MCF 10A (cell line): ENCODE measurements at regions not wholly inside any gene's neighbourhood (a gene's known extent, or its start where the extent isn't known, plus 50 kb on each side); places are given as distances from the start of the nearest gene placed in this dataset.

ENCODE experiments used
- BruUV-seq: library from RNA; stranded (reverse); fragments of 400-500 nt; replicated peaks from 2 replicates; lab custom pipeline; 2021; lab: Mats Ljungman, UMichigan
- CTCF ChIA-PET: fragments of 300-600 bp; sonication (Branson Sonifier 250); formaldehyde crosslinking; extraction: SDS; loops from one replicate; lab custom pipeline; 2021; ENCODE audit warnings: antibody characterized with exemption, inconsistent platforms; lab: Yijun Ruan, JAX
- POLR2A ChIA-PET: fragments of 300-600, 350-650 bp; sonication (Branson Sonifier 250); formaldehyde crosslinking; extraction: SDS; loops from one replicate; lab custom pipeline; 2020; ENCODE audit warnings: antibody characterized with exemption, inconsistent platforms; lab: Yijun Ruan, JAX
- DNase-seq: peaks from one replicate; pipeline ENCODE4 v3.0.0-alpha.2; 2018; ENCODE audit not compliant: unreplicated experiment
- H3K27ac Mint-ChIP-seq: one replicate; pipeline ENCODE4 v1.8.0; 2022; ENCODE audit warnings: mild to moderate bottlenecking, low read depth, mixed read lengths; ENCODE audit not compliant: unreplicated experiment
- H3K27me3 Mint-ChIP-seq: one replicate; pipeline ENCODE4 v1.8.0; 2022; ENCODE audit warnings: mixed read lengths; ENCODE audit not compliant: insufficient read depth, unreplicated experiment
- H3K36me3 Mint-ChIP-seq: one replicate; pipeline ENCODE4 v1.8.0; 2022; ENCODE audit warnings: mild to moderate bottlenecking, moderate library complexity, mixed read lengths; ENCODE audit not compliant: insufficient read depth, unreplicated experiment
- H3K4me1 Mint-ChIP-seq: one replicate; pipeline ENCODE4 v1.8.0; 2022; ENCODE audit warnings: mixed read lengths; ENCODE audit not compliant: insufficient read depth, unreplicated experiment
- H3K4me3 Mint-ChIP-seq: one replicate; pipeline ENCODE4 v1.8.0; 2022; ENCODE audit warnings: mild to moderate bottlenecking, moderate library complexity, mixed read lengths; ENCODE audit not compliant: unreplicated experiment
- H3K9me3 Mint-ChIP-seq: one replicate; pipeline ENCODE4 v1.8.0; 2022; ENCODE audit warnings: mixed read lengths; ENCODE audit not compliant: unreplicated experiment
- CTCF ChIP-seq: fragments of 200-600 bp; IDR thresholded peaks from one replicate; pipeline ENCODE4 v1.8.0; 2022; ENCODE audit warnings: antibody characterized with exemption, mild to moderate bottlenecking; ENCODE audit not compliant: unreplicated experiment
- intact Hi-C: fragments of 100-400 bp; cut with micrococcal nuclease; formaldehyde crosslinking; loops from 2 replicates; pipeline ENCODE4 v1.14.1; 2022

- no peak for TF ChIP-seq CTCF
- DNase-seq: no peak
- H3K9me3 Mint-ChIP-seq: no peaks in the 10 kb centered on the region
- H3K27ac Mint-ChIP-seq: no peak overlapping the region
- no TSS peak for BruUV-seq
- ChIA-PET POLR2A (interaction anchor here (2.4 kb wide), 1 partner anchor 10 kb away, joined by 8 read pairs; no protein-coding TSS in a partner anchor), CTCF (interaction anchor here (1.4 kb wide), 1 partner anchor 482 kb away, joined by 3 read pairs; no protein-coding TSS in a partner anchor)
- no peaks in the 10 kb centered on the region for H3K4me1 Mint-ChIP-seq
- peaks cover 99% of the 10 kb centered on the region for H3K27me3 Mint-ChIP-seq
- H3K36me3 Mint-ChIP-seq: peaks cover 6% of the 10 kb centered on the region
- no peak overlapping the region for H3K4me3 Mint-ChIP-seq
- intact Hi-C loops: no loop called here
Measured at GRCh38 chr15:96411056-96412031, 80.8 kb downstream of the NR2F2 start.

GRCh38 chr15:96412045-96412905 lies 81.8 kb downstream of the NR2F2 start:
- peaks cover 6% of the 10 kb centered on the region for H3K36me3 Mint-ChIP-seq
- no peak overlapping the region for H3K4me3 Mint-ChIP-seq
- POLR2A ChIA-PET: interaction anchor here (1.3 to 2.4 kb wide), 2 partner anchors 9 to 10 kb away, joined by 3 to 8 read pairs; no protein-coding TSS in a partner anchor
- DNase-seq: no peak
- TF ChIP-seq CTCF: no peak
- no peaks in the 10 kb centered on the region for H3K9me3 Mint-ChIP-seq
- CTCF ChIA-PET: interaction anchor here (0.7 kb wide), 1 partner anchor 776 kb away, joined by 4 read pairs; no protein-coding TSS in a partner anchor
- peaks cover 94% of the 10 kb centered on the region for H3K27me3 Mint-ChIP-seq
- H3K27ac Mint-ChIP-seq: no peak overlapping the region
- BruUV-seq: no TSS peak
- intact Hi-C loops: no loop called here
- no peaks in the 10 kb centered on the region for H3K4me1 Mint-ChIP-seq

- ChIA-PET CTCF (interaction anchor here (0.7 kb wide), 2 partner anchors 28 to 775 kb away, joined by 3 to 4 read pairs; no protein-coding TSS in a partner anchor), POLR2A (interaction anchor here (1.0 to 1.3 kb wide), 2 partner anchors 10 to 14 kb away, joined by 3 read pairs; no protein-coding TSS in a partner anchor)
- no peak overlapping the region for H3K27ac Mint-ChIP-seq
- intact Hi-C loops: no loop called here
- H3K36me3 Mint-ChIP-seq: peaks cover 6% of the 10 kb centered on the region
- no peaks in the 10 kb centered on the region for H3K4me1 Mint-ChIP-seq
- H3K9me3 Mint-ChIP-seq: no peaks in the 10 kb centered on the region
- peaks cover 94% of the 10 kb centered on the region for H3K27me3 Mint-ChIP-seq
- no peak for DNase-seq
- no TSS peak for BruUV-seq
- no peak overlapping the region for H3K4me3 Mint-ChIP-seq
- no peak for TF ChIP-seq CTCF
Measured at GRCh38 chr15:96412906-96413231, 82.4 kb downstream of the NR2F2 start.
